ENCODE measurements at regions not wholly inside any gene's neighbourhood (a gene's known extent, or its start where the extent isn't known, plus 50 kb on each side); places are given as distances from the start of the nearest gene placed in this dataset.

- 68% methylated on average over 3 of the region's 3 CpGs for WGBS
- no peaks in the 10 kb centered on the region for H3K27me3 ChIP-seq (ENCODE audit: control insufficient read depth in 4 of 4, insufficient read depth in 4 of 4, low read length in 3 of 4)
- H3K9me3 ChIP-seq (ENCODE audit: control insufficient read depth in 4 of 4, low read length in 3 of 4) = no peaks in the 10 kb centered on the region
- DNase-seq (ENCODE audit: low spot score) = no peak
- TF ChIP-seq, protein P1, sequence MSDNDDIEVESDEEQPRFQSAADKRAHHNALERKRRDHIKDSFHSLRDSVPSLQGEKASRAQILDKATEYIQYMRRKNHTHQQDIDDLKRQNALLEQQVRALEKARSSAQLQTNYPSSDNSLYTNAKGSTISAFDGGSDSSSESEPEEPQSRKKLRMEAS (IDR thresholded peaks at IDR 0.05) = no peak
- no peak for TF ChIP-seq YY1 (IDR thresholded peaks at IDR 0.05)
- TF ChIP-seq HNF4A (conservative IDR thresholded peaks at IDR 0.05) = no peak
- TF ChIP-seq, protein P2, sequence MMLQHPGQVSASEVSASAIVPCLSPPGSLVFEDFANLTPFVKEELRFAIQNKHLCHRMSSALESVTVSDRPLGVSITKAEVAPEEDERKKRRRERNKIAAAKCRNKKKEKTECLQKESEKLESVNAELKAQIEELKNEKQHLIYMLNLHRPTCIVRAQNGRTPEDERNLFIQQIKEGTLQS (IDR thresholded peaks at IDR 0.05) = no peak
- no peak for TF ChIP-seq FOXA1 (IDR thresholded peaks at IDR 0.05)
- no peak for TF ChIP-seq GABPA (IDR thresholded peaks at IDR 0.05 in 1 of 2, conservative IDR thresholded peaks at IDR 0.05 in 1 of 2)
- TF ChIP-seq HNF4G (IDR thresholded peaks at IDR 0.05) = no peak
- TF ChIP-seq NR2F2 (IDR thresholded peaks at IDR 0.05) = no peak
- no peak for TF ChIP-seq CTCF (IDR thresholded peaks at IDR 0.05; ENCODE audit: low read depth, low read length, missing input control)
- TF ChIP-seq, protein P3, sequence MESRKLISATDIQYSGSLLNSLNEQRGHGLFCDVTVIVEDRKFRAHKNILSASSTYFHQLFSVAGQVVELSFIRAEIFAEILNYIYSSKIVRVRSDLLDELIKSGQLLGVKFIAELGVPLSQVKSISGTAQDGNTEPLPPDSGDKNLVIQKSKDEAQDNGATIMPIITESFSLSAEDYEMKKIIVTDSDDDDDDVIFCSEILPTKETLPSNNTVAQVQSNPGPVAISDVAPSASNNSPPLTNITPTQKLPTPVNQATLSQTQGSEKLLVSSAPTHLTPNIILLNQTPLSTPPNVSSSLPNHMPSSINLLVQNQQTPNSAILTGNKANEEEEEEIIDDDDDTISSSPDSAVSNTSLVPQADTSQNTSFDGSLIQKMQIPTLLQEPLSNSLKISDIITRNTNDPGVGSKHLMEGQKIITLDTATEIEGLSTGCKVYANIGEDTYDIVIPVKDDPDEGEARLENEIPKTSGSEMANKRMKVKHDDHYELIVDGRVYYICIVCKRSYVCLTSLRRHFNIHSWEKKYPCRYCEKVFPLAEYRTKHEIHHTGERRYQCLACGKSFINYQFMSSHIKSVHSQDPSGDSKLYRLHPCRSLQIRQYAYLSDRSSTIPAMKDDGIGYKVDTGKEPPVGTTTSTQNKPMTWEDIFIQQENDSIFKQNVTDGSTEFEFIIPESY (IDR thresholded peaks at IDR 0.05) = no peak
- no peak for TF ChIP-seq JUND (IDR thresholded peaks at IDR 0.05)
- TF ChIP-seq RXRA (IDR thresholded peaks at IDR 0.05) = no peak
- TF ChIP-seq TAF1 (conservative IDR thresholded peaks at IDR 0.05) = no peak
- TF ChIP-seq REST (IDR thresholded peaks at IDR 0.05) = no peak
- no peak overlapping the region for H3K9ac ChIP-seq (ENCODE audit: low read depth in 1 of 2, low read length in 2 of 2)
- H3K4me3 ChIP-seq (ENCODE audit: low read depth in 1 of 3, low read length in 3 of 3) = no peak overlapping the region
- no peaks in the 10 kb centered on the region for H3K36me3 ChIP-seq (ENCODE audit: control insufficient read depth in 4 of 4, insufficient read depth in 3 of 4, low read depth in 1 of 4, low read length in 3 of 4)
- H3K27ac ChIP-seq (ENCODE audit: low read depth in 1 of 2, low read length in 2 of 2) = no peak overlapping the region
- no peaks in the 10 kb centered on the region for H3K4me1 ChIP-seq (ENCODE audit: control insufficient read depth in 4 of 4, insufficient read depth in 4 of 4, low read length in 3 of 4)
These were observed 240.8 kb upstream of the TMEM161B start for GRCh38 chr5:88509403-88509802.

DNA sequence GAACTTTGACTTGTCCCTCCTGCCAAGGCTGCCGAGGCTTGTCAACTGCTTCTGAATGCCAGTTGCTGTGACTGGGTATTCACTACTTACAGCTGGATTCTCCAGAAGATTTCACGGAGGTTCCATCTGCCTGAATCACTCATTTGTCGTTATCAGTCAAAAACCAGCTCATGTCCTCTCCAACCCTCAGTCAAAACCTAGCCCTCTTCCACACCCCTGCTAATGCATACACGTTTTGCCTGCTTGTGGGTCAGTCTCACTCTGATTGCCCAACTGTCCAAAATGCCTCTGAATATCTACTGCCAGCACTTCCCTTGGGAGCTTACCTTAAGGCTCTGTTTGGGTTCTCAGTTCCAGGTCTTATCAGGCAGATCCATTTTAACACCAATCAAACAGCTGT, 238.6 kb upstream of the TMEM161B start:
- Histone ChIP-seq H3K27me3 (ENCODE audit: control insufficient read depth in 4 of 4, insufficient read depth in 4 of 4, low read length in 3 of 4) (no peaks in the 10 kb centered on the region), H3K4me3 (ENCODE audit: low read depth in 1 of 3, low read length in 3 of 3) (no peak overlapping the region), H3K27ac (ENCODE audit: low read depth in 1 of 2, low read length in 2 of 2) (no peak overlapping the region), H3K9ac (ENCODE audit: low read depth in 1 of 2, low read length in 2 of 2) (no peak overlapping the region), H3K4me1 (ENCODE audit: control insufficient read depth in 4 of 4, insufficient read depth in 4 of 4, low read length in 3 of 4) (peaks cover 0 to 6% (median 1%) of the 10 kb centered on the region in 4 donors), H3K36me3 (ENCODE audit: control insufficient read depth in 4 of 4, insufficient read depth in 3 of 4, low read depth in 1 of 4, low read length in 3 of 4) (no peaks in the 10 kb centered on the region), H3K9me3 (ENCODE audit: control insufficient read depth in 4 of 4, low read length in 3 of 4) (no peaks in the 10 kb centered on the region)
- WGBS = 83% methylated on average over 4 of the region's 4 CpGs
- DNase-seq (ENCODE audit: low spot score) = no peak
- TF ChIP-seq YY1 (IDR thresholded peaks at IDR 0.05) (no peak), JUND (IDR thresholded peaks at IDR 0.05) (no peak), RAD21 (IDR thresholded peaks at IDR 0.05) (no peak), NR2F2 (IDR thresholded peaks at IDR 0.05) (no peak), SP1 (IDR thresholded peaks at IDR 0.05) (no peak), CTCF (IDR thresholded peaks at IDR 0.05; ENCODE audit: low read depth, low read length, missing input control) (no peak), EGR1 (IDR thresholded peaks at IDR 0.05; ENCODE audit: low read depth in 2 of 2) (no peak), HNF4A (conservative IDR thresholded peaks at IDR 0.05) (no peak), FOXA1 (IDR thresholded peaks at IDR 0.05) (no peak), FOXA2 (IDR thresholded peaks at IDR 0.05) (no peak), RXRA (IDR thresholded peaks at IDR 0.05) (no peak)
- TF ChIP-seq, protein P2 (IDR thresholded peaks at IDR 0.05) = no peak
- TF ChIP-seq, protein P1 (IDR thresholded peaks at IDR 0.05) = no peak
